Spleen (tissue), 11 donors: ENCODE measurements at regions not wholly inside any gene's neighbourhood (a gene's known extent, or its start where the extent isn't known, plus 50 kb on each side); places are given as distances from the start of the nearest gene placed in this dataset.
A peak's percentile ranks its signal among the peaks of the same experiment; 100 is the strongest.

Source experiments
- DNase-seq: peaks from one replicate; pipeline ENCODE4 v3.0.0-alpha.2; 2020
- H3K27ac ChIP-seq, 8 donors: fragments of 200-600 bp; sonication (generic) in 7 of 8; 1 replicate in 4 of 8; 2 replicates in 4 of 8; pipeline versions ENCODE4 v1.5.0 to v1.8.0; 2016 to 2021; ENCODE audit warnings: inconsistent platforms in 4 of 8, mild to moderate bottlenecking in 4 of 8, moderate library complexity in 1 of 8
- H3K27me3 ChIP-seq, 7 donors: fragments of 200-600 bp; sonication (generic) in 6 of 7; replicated peaks in 1 of 7; 1 replicate in 4 of 7; 2 replicates in 3 of 7; pipeline versions ENCODE4 v1.5.0 to v1.8.0; 2016 to 2021; ENCODE audit warnings: inconsistent platforms in 3 of 7, mild to moderate bottlenecking in 1 of 7
- H3K36me3 ChIP-seq, 6 donors: fragments of 200-600 bp; sonication (generic) in 5 of 6; 1 replicate in 4 of 6; 2 replicates in 2 of 6; pipeline versions ENCODE4 v1.5.0 to v1.8.0; 2016 to 2021; ENCODE audit warnings: inconsistent platforms in 2 of 6
- H3K4me1 ChIP-seq, 6 donors: fragments of 200-600 bp; sonication (generic) in 5 of 6; 1 replicate in 3 of 6; 2 replicates in 3 of 6; pipeline versions ENCODE4 v1.5.0 to v1.8.0; 2016 to 2021; ENCODE audit warnings: inconsistent platforms in 3 of 6
- H3K4me3 ChIP-seq, 8 donors: fragments of 200-600 bp; sonication (generic) in 7 of 8; 1 replicate in 4 of 8; 2 replicates in 4 of 8; pipeline versions ENCODE4 v1.5.0 to v1.8.0; 2016 to 2021; ENCODE audit warnings: inconsistent platforms in 4 of 8, mild to moderate bottlenecking in 4 of 8, moderate library complexity in 2 of 8
- H3K9me3 ChIP-seq, 8 donors: fragments of 200-600 bp; sonication (generic) in 7 of 8; 1 replicate in 4 of 8; 2 replicates in 4 of 8; pipeline versions ENCODE4 v1.5.0 to v1.8.0; 2016 to 2021; ENCODE audit warnings: inconsistent platforms in 4 of 8
- POLR2A ChIP-seq, 3 donors: fragments of 450-650 bp; IDR thresholded peaks; one replicate each; pipeline ENCODE4 v1.5.1; 2017; ENCODE audit warnings: antibody characterized with exemption in 3 of 3, mild to moderate bottlenecking in 1 of 3
- POLR2AphosphoS5 ChIP-seq, 3 donors: sonication (generic); formaldehyde crosslinking; IDR thresholded peaks; one replicate each; pipeline ENCODE4 v1.5.1; 2017; ENCODE audit warnings: antibody characterized with exemption in 3 of 3
- WGBS, 5 donors: extraction: QIAGEN DNeasy Blood & Tissue Kit in 3 of 5; methylation state at CpG; one replicate each; pipeline versions ENCODE4 v1.1.5 to v1.1.7; 2013 to 2018; 5-methylcytosine and 5-hydroxymethylcytosine counted together
- intact Hi-C: fragments of 100-400 bp; cut with DNase I; formaldehyde crosslinking; loops from one replicate; pipeline ENCODE4 v1.15.0; 2023; ENCODE audit warnings: low total_unique reads
- TF ChIP-seq, protein P1 (sequence below), 11 experiments: fragments of 200-600 bp in 7 of 11; fragments of 450-650 bp in 4 of 11; sonication (generic) in 4 of 11; IDR thresholded peaks in 8 of 11; conservative IDR thresholded peaks in 3 of 11; 1 replicate in 7 of 11; 2 replicates in 4 of 11; pipeline versions ENCODE4 v1.4.0 to v1.8.0; 2016 to 2021; ENCODE audit warnings: antibody characterized with exemption in 11 of 11, inconsistent platforms in 4 of 11, mild to moderate bottlenecking in 1 of 11
- donor health status: healthy with polysubstance abuse.
- donor health status: DM: no; HTN: no; CAD: no; lungs with moderate emphysema.
- donor health status: DM: no; HTN: no; CAD: no.
- donor health status: Bipolar disorder and iron deficiency.
- donor health status: healthy.
- donor health status: DM: no; HTN: no; CAD: no.
- donor health status: DM: yes; HTN: yes; CAD: no.

DNA sequence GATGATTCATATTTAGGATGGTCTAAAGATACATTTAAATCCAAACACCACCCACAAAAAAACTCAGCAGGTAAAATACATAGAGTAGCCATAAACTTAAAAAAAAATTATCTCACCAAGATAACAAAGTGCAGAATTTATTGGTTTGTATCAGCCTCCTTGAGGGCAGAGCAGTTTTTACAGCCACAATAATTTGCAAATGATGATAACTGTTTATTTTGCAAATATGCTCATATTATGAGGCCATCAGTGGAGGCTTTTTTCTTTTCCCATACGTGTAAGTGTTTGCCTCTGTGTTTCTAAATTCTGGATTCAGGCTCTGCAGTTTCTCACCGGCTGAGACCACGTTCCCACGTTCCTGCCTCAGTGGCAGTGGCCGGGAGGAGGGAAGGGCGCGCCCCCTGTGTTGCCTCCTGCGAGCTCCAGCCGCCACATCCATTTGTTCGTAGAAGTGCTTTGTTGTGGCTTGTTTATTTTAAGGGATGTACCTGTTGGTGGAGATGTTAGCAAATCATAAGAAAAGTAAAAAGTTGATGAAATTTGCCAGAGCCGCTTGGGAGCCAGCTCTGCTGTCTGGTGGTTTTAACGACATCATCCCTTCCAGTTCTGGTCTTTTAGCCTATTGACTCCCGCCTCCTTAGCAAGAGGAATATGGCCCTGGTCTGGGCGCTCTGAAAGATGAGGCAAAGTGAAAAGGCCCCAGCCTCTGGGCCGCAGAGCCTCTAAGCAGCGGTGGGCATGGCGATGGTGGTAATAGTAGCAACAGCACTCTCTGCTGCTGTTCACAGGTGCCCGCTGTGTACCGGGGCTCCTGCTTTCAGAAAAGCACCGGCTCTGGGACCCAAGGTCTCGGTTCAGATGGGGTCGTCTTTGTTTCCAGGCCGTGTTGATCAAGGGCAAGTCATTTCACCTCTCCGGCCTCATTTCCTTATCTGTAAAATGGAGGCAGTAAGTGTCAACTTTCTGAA is 66.7 kb upstream of the PPARA start:
- Histone ChIP-seq H3K36me3 (peaks cover 0 to 86% (median 17%) of the 10 kb centered on the region in 6 donors), H3K9me3 (no peaks in the 10 kb centered on the region), H3K4me3 (peak overlapping the region in 1 of 8 donors; percentile 43), H3K4me1 (peaks cover 18 to 100% (median 81%) of the 10 kb centered on the region in 6 donors), H3K27me3 (no peaks in the 10 kb centered on the region), H3K27ac (peak overlapping the region; percentile 70 to 98 (median 92))
- 63 to 80% (median 76%) methylated on average over 23 to 24 of the region's 24 CpGs for WGBS, 5 donors
- TF ChIP-seq POLR2A (IDR thresholded peaks at IDR 0.05) (no peak), POLR2AphosphoS5 (IDR thresholded peaks at IDR 0.05) (peak in 1 of 3 donors; percentile 34)
- TF ChIP-seq, protein P1, sequence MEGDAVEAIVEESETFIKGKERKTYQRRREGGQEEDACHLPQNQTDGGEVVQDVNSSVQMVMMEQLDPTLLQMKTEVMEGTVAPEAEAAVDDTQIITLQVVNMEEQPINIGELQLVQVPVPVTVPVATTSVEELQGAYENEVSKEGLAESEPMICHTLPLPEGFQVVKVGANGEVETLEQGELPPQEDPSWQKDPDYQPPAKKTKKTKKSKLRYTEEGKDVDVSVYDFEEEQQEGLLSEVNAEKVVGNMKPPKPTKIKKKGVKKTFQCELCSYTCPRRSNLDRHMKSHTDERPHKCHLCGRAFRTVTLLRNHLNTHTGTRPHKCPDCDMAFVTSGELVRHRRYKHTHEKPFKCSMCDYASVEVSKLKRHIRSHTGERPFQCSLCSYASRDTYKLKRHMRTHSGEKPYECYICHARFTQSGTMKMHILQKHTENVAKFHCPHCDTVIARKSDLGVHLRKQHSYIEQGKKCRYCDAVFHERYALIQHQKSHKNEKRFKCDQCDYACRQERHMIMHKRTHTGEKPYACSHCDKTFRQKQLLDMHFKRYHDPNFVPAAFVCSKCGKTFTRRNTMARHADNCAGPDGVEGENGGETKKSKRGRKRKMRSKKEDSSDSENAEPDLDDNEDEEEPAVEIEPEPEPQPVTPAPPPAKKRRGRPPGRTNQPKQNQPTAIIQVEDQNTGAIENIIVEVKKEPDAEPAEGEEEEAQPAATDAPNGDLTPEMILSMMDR (IDR thresholded peaks at IDR 0.05 in 8 of 11, conservative IDR thresholded peaks at IDR 0.05 in 3 of 11) = no peak
- intact Hi-C loops = no loop called here
- DNase-seq = peak; percentile 54

DNA sequence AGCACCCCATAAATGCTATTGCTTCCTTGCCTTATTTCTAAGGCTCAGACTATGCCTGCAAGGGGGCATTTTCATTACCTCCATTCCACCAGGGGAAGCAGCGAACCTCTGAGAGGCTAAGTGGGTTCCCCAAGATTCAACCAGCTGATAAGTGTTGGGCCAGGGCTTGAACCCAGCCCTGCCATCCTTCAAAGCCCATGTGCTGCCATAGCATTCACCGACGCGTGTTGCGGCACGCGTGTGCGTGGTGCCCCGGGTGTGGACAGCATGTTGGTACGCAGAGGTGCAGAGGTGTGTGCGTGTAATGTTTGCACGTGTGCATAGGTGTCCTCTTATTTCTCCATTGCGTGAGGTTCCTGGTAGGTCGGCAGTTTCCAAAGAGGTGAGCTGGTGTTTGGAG is 66.0 kb upstream of the PPARA start:
- Histone ChIP-seq H3K9me3 (no peaks in the 10 kb centered on the region), H3K4me1 (peaks cover 18 to 100% (median 81%) of the 10 kb centered on the region in 6 donors), H3K27me3 (no peaks in the 10 kb centered on the region), H3K27ac (peak overlapping the region; percentile 70 to 98 (median 92)), H3K4me3 (peak overlapping the region in 4 of 8 donors; percentile 7 to 43 (median 14)), H3K36me3 (peaks cover 0 to 86% (median 20%) of the 10 kb centered on the region in 6 donors)
- 82 to 90% (median 84%) methylated on average over 14 of the region's 14 CpGs for whole genome bisulfite sequencing, 5 donors
- no peak for TF ChIP-seq POLR2AphosphoS5 (IDR thresholded peaks at IDR 0.05)
- TF ChIP-seq, protein P1 (IDR thresholded peaks at IDR 0.05 in 8 of 11, conservative IDR thresholded peaks at IDR 0.05 in 3 of 11) = no peak
- TF ChIP-seq POLR2A (IDR thresholded peaks at IDR 0.05) = no peak
- intact Hi-C loops = no loop called here
- peak; percentile 59 for DNase-seq

DNA sequence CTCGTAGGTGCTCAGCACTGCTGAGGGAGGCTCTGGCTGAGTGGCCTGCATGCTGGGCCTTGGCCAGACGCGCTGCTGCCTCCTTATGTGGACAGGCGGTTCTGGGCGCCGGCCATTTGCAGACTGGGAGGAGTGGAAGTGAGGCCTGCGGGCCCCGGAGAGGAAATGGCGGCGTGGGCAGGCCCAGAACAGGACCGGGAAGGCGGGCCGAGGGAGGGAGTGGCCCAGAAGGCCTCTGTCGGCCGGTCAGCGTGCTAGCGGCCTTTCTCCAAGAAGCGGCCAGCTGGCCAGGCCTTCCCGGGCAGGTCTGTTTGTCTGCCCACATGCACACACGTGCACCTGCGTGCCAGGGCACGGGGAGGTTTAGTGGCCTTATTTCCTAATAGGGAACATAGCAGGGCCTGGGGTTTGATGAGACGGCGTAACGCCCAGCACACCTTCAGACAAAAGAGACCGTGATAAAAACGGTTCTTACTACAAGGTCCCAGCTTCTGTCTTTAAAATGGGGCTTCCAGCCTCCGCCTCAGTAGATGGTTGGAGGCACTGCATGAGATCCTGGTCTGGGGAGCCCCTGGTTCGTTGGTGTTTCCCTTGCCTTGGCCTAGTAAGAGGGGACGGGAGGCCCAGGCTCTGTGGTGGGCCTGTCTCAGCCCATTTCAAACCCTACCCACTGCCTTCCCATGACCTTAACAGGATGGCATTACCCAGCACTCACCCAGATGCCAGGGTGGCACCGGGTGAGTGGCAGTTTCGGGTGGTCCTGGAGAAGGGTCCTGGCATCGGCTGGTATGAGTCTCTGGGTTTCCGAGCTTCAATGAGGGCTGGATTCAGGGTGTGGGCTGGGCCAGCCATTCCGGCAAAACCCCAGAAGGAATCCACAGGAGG is 65.1 kb upstream of the PPARA start:
- H3K9me3 ChIP-seq = no peaks in the 10 kb centered on the region
- WGBS, 5 donors = 65 to 92% (median 74%) methylated on average over 29 to 35 of the region's 35 CpGs
- H3K4me1 ChIP-seq = peaks cover 21 to 100% (median 81%) of the 10 kb centered on the region in 6 donors
- TF ChIP-seq, protein P1 (IDR thresholded peaks at IDR 0.05 in 8 of 11, conservative IDR thresholded peaks at IDR 0.05 in 3 of 11) = no peak
- TF ChIP-seq POLR2A (IDR thresholded peaks at IDR 0.05) (no peak), POLR2AphosphoS5 (IDR thresholded peaks at IDR 0.05) (peak in 2 of 3 donors; percentile 84 to 87)
- H3K27ac ChIP-seq = peak overlapping the region; percentile 70 to 98 (median 92)
- no peaks in the 10 kb centered on the region for H3K27me3 ChIP-seq
- H3K4me3 ChIP-seq = peak overlapping the region in 5 of 8 donors; percentile 7 to 43 (median 15)
- peak; percentile 88 for DNase-seq
- peaks cover 0 to 86% (median 26%) of the 10 kb centered on the region in 6 donors for H3K36me3 ChIP-seq
- intact Hi-C loops = no loop called here
